Omental fat pad (tissue), 3 donors: ENCODE measurements at regions not wholly inside any gene's neighbourhood (a gene's known extent, or its start where the extent isn't known, plus 50 kb on each side); places are given as distances from the start of the nearest gene placed in this dataset.
A peak's percentile ranks its signal among the peaks of the same experiment; 100 is the strongest.

ENCODE experiments used
- ATAC-seq: fragments of 150-250 bp; one replicate; pipeline ENCODE4 v1.9.1; 2016; ENCODE audit warnings: mild to moderate bottlenecking, moderate library complexity; ENCODE audit not compliant: low FRiP score
- DNase-seq: peaks from one replicate; pipeline ENCODE4 v3.0.0-alpha.2; 2019; ENCODE audit warnings: low spot score
- CTCF ChIP-seq, 3 donors: fragments of 450-650 bp; IDR thresholded peaks; one replicate each; pipeline ENCODE4 v1.5.1; 2016 to 2017; ENCODE audit warnings: antibody characterized with exemption in 3 of 3, mild to moderate bottlenecking in 3 of 3, moderate library complexity in 2 of 3

DNA sequence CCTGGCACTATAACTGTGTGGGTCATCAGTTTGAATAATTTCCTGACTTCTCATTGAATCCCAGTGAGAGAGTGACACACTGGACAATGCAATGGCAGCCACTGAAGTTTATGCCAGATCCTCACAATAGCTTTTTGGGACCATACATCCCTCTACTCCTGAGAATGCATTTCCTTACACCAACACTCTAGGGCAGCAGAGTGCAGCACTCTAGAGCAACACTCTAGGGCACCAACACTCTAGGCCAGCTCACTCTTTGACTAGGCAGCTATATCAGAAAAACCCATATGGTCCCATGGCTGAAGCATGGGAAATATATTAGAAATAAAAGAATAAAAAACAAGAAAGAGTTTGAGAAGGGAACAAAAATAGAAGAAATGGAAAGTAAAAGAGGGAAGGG is 309.2 kb downstream of the MAP2K6 start:
- no peak for TF ChIP-seq CTCF (IDR thresholded peaks at IDR 0.05)
- DNase-seq = no peak
- ATAC-seq = no peak

GRCh38 chr17:69724238-69724637 is 309.7 kb downstream of the MAP2K6 start:
- no peak for ATAC-seq
- no peak for DNase-seq

DNA sequence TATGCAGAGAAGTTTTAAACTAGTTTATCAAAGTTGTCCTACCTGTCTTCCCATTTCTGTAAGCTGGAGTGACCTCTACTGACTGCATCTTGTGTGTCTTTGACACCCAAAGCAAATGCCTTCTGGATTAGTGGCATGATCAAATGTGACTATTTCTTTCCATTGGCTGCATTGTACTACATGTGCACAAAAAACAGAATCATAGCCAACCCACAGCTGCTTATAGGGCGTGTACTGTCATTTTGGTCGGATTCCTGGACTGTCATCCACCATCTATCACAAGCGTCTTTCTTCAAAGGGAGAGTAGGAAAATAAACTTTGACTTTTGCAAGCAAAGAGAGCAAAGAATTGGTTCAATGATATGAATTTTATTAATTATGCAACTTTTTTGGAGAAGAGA is 310.6 kb downstream of the MAP2K6 start:
- ATAC-seq (no peak), DNase-seq (no peak)
- TF ChIP-seq CTCF (IDR thresholded peaks at IDR 0.05) = no peak

More at GRCh38 chr17:69724238-69724637, 309.7 kb downstream of the MAP2K6 start:
- TF ChIP-seq CTCF (IDR thresholded peaks at IDR 0.05) = no peak

DNA sequence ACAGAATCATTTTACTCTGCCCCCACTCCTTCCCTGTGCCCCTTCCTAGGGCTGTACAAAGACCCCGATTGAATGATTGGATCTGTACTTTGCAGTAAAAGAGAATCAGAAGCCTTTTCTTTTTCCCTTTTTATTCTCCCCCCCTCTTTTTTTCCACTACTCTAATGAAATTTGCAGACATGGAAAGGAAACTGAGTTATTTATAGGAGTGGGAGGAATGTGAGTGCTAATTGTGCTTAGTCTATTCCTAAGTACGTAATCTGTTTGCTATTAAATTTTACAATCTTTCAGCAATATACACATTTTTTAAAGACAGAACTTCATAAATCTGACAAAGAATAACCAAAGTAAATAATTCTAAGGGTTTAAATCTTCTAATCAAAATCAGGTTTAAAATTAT is 314.3 kb downstream of the MAP2K6 start:
- ATAC-seq (no peak), DNase-seq (no peak)
- TF ChIP-seq CTCF (IDR thresholded peaks at IDR 0.05) = no peak

DNA sequence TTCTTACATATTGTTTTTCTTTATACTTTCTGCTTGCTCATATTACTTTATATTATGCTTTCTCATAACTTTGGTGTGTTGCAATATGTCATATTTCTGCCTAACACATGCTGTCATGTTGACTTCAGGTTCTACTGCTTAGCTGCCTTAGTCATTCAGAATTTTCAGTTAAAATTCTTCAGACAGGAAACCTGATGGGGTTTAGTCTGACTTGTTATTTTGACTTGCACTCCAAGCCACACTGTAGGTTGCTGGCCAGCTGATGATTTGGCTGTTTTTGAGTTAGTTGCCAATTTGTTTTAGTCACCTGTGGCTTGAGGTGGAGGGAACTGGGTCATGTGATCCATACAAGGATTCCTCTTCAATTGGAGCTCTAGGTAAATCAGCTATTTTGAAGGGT is 315.4 kb downstream of the MAP2K6 start:
- DNase-seq (no peak), ATAC-seq (no peak)
- no peak for TF ChIP-seq CTCF (IDR thresholded peaks at IDR 0.05)

DNA sequence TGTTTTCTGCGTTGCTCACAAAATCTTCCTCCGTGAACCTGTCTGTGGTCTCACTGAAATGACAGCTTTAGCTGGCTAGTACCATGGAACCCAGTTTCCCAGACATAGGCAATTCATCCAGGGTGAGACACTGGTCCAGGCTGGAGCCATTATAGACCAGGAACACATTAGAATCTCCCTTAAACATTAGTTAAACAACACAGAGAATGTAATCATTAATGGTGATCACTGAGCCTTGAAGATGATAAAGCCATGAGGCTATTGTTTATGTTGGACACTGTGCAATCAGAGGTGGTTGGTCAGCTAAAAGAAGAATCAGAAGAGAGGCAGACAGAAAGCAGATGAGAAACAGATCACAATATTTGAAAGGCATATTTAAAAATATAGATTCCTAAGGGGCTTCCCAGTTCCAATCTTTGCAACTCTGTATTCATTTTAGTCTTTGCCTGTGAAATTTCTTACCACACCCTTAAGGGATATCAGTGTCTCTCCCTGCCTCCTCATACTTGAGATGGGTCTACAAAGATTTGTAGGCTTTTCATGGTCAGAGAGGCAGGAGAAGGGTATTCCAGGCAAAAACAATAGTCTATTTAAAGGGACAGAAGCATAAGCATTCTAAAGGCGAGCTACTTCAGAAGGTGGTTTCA is 317.9 kb downstream of the MAP2K6 start:
- TF ChIP-seq CTCF (IDR thresholded peaks at IDR 0.05) = no peak
- no peak for DNase-seq
- no peak for ATAC-seq

GRCh38 chr17:69733171-69734012 is 318.9 kb downstream of the MAP2K6 start:
- ATAC-seq (peak; percentile 44), DNase-seq (no peak)
- no peak for TF ChIP-seq CTCF (IDR thresholded peaks at IDR 0.05)
